T-helper 1 cell treated with Interleukin-12 subunit alpha and Interleukin-12 subunit beta and Interleukin-4 antibody, amounts not matched to agents 30 ng/mL and 1 ng/mL, for 36 hours (primary cell): ENCODE measurements at regions not wholly inside any gene's neighbourhood (a gene's known extent, or its start where the extent isn't known, plus 50 kb on each side); places are given as distances from the start of the nearest gene placed in this dataset.

Source experiments
- intact Hi-C: fragments of 100-400 bp; cut with micrococcal nuclease; formaldehyde crosslinking; loops from one replicate; pipeline ENCODE4 v1.15.1; 2024

DNA sequence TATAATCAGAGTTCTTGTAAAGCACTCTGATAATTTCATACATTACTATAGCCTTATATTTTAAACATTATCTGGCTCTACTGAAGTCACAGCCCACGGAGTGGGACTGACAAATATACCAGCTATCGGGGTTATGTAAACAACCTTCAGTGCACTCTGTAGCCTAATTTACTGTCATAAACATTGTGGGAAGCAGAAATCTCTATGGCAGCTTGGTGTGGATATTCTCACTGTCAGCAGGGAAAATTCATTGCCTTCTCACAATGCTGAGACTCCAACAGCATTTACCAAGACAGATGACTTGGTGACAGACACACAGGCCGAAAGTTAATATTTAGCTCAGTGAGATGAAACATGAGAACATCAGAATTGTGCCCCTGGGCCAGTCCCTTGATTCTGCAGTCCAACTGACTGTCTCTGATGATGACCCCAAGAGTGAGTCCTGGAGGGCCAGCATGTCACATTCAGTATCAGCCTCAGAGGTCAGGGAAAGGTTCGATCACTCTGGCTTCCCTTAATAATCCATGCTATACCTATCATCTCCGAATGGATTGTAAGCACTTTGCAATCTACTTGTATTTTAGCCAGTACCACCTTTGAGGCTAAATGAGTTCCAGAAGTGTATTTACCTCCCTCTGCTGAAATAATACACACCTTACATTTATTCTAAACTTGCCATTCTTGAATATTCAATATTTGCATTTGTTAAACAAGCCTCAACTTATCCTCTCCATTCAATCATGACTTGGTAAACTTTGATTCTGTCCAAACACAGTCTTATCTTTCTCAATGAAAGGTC lies 146.2 kb upstream of the OSR1 start:
- intact Hi-C loops: no loop called here

DNA sequence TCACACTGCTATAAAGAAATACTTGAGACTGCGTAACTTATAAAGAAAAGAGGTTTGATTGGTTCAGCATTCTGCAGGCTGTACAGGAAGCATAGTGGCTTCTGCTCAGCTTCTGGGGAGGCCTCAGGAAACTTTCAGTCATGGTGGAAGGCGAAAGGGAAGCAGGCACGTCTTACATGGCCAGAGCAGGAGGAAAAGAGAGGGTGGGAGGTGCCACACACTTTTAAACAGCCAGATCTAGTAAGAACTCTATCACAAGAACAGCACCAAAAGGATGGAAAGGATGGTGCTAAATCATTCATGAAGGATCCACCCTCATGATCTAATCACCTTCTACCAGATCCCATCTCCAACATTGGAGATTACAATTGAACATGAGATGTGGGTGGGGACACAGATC lies 145.5 kb upstream of the OSR1 start:
- intact Hi-C loops: no loop called here

DNA sequence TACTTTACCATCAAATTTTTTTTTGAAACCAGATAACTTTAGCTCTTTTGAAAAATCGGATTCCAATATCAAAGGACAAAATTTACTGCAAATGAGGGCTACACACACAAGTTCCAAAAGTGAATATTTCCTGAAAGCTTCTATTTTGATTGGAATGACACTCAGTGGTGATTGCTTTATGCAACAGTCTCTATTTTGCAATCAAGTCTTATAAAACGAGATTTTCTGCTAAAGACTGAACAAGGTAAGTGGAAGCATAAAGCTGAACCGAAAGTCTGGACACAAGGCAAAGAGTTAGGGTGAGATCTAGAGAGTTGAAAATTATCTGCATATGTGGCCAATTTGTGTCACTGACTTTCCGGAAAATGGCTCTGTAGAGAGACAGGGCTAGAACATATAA lies 145.0 kb upstream of the OSR1 start:
- intact Hi-C loops: no loop called here

DNA sequence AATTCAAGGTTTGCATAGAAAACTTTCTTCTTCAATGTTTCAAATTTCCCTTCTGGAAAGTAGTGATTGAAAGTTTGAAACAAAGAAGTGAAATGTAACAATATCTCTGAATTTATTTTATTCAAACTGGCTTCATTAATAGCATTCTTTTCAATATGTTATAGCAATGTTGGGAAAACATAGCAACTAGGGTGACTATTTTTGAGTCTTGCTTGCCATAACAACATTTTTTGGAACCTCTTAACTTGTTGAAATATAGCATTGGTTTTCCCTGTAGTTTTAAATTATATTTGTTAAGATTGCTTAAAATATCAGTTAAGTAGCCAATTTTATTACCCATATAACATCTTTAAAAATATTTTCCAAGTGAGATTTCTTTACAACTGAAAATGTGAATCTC lies 141.7 kb upstream of the OSR1 start:
- intact Hi-C loops: no loop called here

DNA sequence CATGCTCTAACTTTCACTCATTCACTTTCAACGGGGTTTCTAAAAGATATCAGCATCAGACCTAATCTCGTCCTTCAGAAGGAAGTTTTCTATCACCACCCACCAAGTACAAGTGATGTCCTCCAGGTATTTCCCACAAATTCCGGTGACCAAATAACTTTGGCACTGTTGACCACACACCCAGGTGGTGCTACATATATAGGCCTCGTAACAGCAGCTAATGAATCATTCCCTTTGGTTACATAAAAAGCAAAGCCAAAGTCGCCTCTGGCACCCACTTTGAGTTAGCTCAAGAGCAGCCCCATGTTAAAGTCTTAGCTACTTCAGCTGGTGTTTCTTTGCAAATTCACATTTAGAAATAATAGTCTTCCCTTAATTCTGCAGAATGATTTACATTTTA lies 138.2 kb upstream of the OSR1 start:
- intact Hi-C loops: no loop called here

DNA sequence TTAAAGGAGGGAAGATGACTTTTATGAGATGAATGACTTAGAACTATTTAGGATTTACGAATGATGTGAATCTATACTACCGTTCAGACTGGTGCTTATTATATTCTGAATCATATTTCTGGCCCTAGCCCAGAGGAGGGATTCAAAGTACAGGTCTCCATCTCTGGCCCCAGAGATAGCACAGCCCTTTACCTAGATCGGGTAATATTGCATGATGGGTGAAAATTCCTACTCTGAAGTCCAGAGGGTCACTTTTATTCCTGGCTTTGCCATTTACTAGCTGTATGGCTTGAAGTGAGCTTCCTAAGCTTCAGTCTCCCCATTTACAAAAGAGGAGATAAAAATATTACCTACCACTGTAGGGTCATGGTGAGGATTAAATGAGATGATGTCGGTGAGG lies 135.8 kb upstream of the OSR1 start:
- intact Hi-C loops: no loop called here

DNA sequence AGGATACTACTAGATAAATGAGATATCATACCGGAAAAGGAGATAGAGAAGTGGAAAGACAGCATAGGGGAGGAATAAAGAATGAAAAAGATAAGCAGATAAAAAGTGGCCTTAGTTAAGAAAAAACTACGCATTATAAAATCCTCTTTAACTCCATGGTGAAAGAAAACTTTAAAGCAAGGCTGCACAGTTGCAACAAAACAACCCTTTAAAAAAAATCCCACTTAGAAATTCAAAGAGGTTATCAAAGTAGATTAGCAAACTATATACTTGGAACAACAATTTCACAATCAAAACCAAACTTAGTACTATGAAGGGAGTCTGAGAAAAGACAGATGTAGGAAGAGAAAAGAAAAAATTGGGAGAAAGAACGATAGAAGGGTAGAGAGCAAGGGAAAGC lies 133.4 kb upstream of the OSR1 start:
- intact Hi-C loops: no loop called here

DNA sequence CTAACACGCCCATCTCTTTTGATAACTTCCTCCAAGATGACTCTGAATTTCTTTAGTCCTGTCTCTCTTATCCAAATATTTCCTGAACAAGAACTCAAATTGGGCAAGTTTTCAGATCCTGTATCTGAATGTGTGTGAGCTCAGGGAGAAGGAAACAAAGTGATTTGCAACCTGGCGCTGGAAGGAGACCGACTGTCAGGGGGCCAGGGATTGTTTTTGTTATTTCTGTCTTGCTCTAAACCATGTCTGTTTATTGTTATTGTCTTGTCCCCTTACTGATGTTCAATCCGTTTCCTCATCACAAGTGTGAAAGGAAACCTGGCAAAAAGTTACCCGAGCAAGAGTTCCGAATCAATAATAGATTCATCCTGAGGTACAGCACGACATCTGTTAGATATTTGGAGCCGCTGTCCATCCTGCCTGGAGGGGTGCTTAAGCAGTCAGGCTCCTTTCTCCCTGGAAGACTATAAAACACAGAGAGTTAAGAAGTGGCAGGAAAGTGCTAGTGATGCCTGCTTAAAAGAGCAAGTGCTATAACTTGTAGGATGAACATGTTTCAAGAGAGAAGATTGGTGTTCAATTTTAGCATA lies 132.5 kb upstream of the OSR1 start:
- intact Hi-C loops: no loop called here

DNA sequence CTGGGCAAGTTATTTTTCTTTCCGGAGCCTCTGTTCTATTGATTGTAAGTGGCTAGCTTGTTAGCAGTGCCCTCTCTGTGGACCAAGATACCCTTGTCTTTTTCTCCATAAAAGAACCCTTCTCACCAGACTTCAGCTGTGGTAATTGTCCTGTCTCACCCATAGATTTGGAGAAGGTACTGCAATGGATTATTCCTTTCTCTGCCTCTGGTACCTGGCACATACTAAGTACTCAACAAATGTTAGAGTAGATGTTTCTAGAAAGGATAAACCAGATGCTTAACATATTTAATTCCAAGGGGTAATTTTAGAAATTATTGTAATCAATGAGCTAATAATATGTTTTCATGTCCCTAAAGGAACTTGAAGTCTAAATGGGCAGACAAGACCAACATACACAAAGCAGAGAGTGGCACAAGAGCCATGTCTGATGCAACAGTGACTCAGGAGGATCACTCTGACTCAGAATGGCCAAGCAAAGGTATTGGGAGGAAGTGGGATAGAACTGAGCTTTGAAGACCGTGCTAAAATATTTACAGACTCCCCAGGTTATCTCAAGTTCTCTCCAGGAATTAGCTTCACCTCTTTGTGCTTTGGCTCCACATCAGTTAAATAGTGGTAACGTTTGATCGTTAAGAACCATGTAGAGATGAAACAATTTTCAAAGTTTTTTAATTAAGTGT lies 129.7 kb upstream of the OSR1 start:
- intact Hi-C loops: no loop called here

DNA sequence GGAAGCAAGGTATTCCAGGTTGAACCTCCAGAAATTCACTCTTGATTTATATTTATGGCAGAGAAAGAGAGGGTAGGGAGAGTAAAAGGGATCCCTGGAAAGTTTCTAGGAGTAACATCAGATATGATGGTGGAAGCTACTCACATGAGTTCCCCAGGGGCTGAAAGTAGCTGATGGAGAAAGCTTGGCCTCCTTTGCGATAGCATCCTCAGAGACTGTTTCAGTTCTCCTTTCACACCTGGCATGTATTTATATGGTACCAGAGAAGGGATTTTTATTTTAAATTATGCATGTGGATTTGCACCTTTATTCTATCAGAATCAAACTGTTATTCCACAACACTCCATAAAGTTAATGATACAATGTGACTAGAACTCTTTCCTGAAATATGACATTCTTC lies 126.3 kb upstream of the OSR1 start:
- intact Hi-C loops: no loop called here

DNA sequence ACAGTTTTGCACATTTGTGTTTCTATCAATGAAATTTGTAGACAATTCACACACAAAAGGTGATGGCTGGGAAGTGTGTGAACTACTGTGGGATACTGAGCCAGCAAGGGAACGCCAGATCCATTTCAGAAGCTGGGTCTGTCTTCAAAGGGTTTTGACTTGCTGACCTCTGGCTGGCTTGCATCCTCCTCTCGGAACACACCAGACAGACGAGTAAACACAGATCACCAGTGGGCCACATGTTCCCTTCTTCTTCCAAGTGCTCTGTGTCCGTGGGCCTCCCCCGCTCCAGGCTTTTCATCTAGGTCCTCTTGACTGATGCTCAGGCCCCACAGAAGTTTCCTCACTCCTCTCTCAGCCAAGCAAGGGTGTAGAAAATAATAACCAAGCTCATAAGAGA lies 122.2 kb upstream of the OSR1 start:
- intact Hi-C loops: no loop called here

DNA sequence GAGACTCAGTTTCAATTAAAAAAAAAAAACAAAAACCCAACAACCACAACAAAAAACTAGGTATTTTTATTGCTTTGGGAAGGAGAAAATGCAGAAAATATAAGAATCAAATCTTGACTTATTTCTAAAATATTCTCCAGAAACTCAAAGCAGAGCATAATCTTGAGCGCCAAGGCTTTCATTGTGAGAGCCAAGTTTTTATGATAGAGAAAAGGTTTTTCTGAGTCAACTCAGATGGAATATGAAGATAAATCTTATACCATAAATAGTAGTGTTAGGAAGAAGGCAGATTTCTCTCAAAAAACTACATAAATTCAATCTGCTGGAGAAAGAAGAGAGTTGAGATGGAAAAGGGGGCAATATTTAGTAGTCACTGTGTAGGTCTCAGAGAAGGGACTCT lies 121.2 kb upstream of the OSR1 start:
- intact Hi-C loops: loop anchor here (10.0 kb wide), 1 partner anchor 425 kb away; the partner anchor contains the start of gene TTC32

DNA sequence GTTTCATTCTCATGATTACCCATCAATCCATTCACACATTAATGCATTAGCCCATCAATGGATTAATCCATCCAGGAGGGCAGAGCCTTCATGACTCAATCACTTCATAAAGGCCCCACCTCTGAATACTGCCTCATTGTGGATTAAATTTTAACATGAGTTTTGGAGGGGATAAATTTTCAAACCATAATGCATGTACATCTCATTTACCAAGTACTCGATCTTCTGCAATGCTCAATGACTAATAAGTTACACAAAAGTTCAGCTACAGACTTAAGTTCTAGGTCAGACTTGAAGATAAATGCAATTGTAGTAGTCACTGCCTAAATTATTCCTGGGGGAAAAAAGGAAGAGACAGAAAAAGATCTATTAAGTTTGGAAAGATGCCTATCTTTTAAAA lies 120.0 kb upstream of the OSR1 start:
- intact Hi-C loops: loop anchor here (10.0 kb wide), 1 partner anchor 426 kb away; the partner anchor contains the start of gene TTC32

DNA sequence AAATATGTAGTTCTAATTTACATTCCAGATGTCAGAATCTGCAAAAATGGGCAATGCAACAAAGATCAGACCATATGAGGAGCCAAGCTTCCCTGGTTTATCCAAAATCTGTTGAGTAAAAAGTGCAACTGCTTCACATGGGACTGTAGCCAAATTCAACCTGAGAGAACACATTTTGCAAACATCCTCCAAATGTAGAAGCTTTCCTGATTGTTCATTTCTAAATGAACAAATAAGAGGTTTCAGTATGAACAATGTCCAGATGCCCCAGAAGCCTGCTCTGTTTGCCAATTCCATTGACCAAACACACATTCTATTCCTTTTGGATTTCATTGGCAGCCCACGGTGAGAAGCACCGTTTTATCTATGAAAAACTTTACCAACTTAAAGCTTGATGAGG lies 117.9 kb upstream of the OSR1 start:
- intact Hi-C loops: loop anchor here (10.0 kb wide), 1 partner anchor 428 kb away; the partner anchor contains the start of gene TTC32

DNA sequence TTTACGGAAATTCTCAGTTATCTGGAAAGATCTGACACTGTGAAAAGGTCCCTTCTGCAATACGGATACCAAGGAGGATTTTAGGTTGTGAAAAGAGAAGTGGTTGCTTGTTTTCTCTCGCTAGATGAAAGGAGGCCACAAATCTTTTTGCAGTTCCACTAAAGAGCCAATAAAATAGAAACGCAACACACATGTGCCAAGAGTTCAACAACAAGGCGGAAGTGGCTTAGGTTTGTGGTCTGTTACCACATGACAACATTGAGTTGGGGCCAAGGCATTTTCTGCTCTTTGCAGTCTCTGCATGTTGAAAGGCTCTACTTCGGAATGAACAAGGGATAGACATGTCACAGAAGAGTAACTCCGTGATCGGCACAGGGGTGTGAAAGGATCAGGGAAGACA lies 115.7 kb upstream of the OSR1 start:
- intact Hi-C loops: loop anchor here (1.0 to 10.0 kb wide), 5 partner anchors 111 to 1177 kb away; partner anchors contain the start of genes HS1BP3, RDH14 and TTC32

DNA sequence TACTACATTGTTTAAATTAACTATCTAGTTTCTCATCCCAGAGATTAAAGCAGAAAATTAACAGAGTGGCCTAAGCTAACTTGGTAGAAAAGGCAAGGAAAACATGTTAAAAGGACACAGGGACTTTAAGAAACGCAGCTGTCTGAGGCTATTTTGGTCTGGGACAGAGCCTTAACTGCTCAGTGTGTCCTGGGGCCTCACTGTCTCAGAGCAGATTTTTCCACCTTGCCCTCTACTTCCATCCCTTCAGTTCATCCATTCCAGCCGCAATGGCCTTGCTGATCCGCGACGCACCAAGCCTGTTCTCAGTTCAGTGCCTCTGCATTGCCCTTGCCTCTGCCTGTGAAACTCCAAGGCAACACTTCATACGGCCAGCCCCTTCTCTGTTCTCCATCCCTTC lies 114.9 kb upstream of the OSR1 start:
- intact Hi-C loops: loop anchor here (10.0 kb wide), 1 partner anchor 431 kb away; the partner anchor contains the start of gene TTC32

DNA sequence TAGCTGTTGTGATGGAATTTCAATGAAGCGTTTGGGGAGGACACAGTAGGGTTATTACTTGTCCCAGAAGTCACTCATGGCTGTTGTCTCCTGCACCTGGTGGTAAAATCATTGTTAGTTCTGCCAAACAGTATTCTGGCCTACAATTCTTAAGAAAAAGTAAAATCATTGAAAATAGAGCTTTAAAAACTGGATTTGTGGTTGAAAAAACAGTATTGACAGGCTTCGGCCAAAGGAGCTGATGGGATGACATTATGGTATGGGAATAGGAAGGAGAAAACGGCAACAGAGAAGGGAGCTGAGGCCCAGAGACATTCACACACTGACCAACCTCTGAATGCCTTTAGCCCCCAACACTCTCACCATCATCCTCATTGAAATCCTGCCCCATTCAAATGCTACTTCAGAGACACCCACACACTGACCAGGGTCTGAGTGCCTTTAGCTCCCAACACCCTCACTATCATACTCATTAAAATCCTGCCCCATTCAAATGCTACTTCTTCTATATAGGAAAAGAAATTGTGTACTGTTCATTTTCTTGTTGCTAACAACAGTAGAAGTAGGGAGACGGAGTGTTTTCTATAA lies 114.1 kb upstream of the OSR1 start:
- intact Hi-C loops: loop anchor here (10.0 kb wide), 1 partner anchor 432 kb away; the partner anchor contains the start of gene TTC32

DNA sequence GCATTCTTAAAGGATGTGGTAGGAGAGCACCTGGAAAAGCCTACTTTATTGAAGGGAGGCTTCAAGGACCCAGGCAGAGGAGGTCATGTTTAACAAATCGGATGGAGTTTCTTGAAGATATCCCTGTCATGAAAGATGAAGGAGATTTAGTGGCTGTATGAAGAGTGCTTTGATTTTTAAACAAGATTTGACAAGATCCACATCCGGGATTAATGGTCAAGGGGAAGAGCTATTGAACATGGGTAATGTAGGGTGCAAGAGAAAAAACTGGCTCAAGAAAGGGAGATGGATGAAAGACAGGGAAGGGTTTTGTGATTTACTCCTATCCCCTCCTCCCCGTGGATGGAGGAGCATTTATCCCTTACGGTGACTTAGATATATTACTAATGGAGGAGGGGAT lies 113.1 kb upstream of the OSR1 start:
- intact Hi-C loops: loop anchor here (10.0 kb wide), 1 partner anchor 433 kb away; the partner anchor contains the start of gene TTC32

DNA sequence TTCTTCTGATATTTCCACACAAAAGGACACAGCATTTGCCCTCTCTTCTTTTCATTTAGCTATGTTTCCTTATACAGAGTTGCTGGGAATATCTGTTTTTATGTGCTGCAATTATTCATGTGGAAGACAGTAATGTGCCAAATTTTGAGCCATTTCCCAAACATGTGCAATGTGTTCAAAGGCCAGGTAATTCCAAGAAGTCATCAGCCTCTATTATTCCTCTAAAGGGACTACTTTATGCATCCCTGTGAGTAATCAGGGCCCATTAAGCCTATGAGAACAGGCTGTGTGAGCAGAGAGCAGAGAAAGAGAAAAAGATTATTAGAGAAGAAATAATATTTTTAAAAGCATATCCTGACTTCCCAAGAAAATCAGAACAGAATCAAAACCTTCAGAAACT lies 107.6 kb upstream of the OSR1 start:
- intact Hi-C loops: no loop called here

DNA sequence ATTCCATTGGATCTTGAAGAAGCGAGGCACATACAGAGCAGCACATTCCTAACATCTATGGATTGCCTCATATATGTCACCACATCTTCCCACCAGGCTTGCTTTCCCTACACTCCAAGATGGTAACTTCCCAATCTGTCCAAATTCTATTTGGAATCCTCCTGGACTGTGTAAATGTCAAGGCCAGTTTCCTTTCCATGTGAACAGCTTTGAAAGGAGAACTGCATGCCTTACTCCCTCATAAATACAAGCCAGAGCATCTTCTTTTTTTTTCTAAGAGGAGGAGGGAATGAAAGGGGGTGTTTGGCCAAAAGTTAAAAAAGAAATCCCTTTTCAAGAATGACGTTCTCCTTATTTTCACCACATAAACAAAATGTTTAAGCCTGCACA lies 103.8 kb upstream of the OSR1 start:
- intact Hi-C loops: no loop called here

DNA sequence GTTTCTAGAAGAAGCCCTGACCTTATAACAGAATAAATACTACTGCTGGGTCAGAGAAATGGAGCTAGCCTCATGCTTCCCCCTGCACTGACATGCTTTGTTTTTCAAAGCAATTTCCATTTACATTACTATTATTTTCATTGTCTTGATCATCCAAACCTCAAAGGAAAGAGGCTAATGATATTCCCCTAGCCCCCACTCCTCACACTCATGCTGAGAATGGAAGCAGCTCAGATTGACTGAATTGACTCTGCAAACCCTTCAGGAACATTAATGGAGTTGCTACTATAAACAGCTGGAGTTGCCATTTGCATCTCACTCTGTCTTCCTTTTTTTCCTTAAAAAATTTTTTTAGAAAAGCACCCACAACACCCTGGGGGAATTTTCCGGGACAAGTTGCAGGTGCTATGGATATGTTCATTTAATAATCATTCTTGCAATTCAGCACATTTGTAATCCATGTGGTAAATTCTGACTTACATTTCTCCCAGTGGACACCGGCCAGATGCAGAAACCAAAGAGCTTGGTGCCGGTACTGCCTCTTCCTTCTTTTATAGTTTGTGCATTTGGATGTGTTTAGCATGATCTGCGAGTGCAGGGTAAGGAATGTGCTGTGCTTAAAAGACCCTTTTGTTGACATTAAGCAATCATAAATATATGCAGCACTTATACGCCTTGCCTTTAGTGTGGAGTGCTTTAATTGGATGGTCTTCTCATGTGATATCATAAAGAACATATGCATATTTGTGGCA lies 103.3 kb upstream of the OSR1 start:
- intact Hi-C loops: no loop called here
